Activated CD4-positive, alpha-beta memory T cell treated with anti-CD3 and anti-CD28 coated beads for 36 hours (primary cell): ENCODE measurements at regions not wholly inside any gene's neighbourhood (a gene's known extent, or its start where the extent isn't known, plus 50 kb on each side); places are given as distances from the start of the nearest gene placed in this dataset.
A peak's percentile ranks its signal among the peaks of the same experiment; 100 is the strongest.

ENCODE experiments used
- CTCF ChIA-PET: fragments of 350-600 bp; sonication (Branson Sonifier 250); formaldehyde crosslinking; loops from one replicate; lab custom pipeline; 2021; ENCODE audit warnings: antibody characterized with exemption, inconsistent platforms; lab: Charles Lee
- POLR2A ChIA-PET: fragments of 350-600 bp; sonication (Branson Sonifier 250); formaldehyde crosslinking; loops from one replicate; lab custom pipeline; 2021; ENCODE audit warnings: antibody characterized with exemption; lab: Charles Lee
- DNase-seq: peaks from one replicate; pipeline ENCODE4 v3.0.0-alpha.2; 2020
- H3K27ac Mint-ChIP-seq: one replicate; pipeline ENCODE4 v1.8.0; 2021; ENCODE audit warnings: mixed read lengths
- H3K27me3 Mint-ChIP-seq: one replicate; pipeline ENCODE4 v1.8.0; 2021; ENCODE audit warnings: mixed read lengths
- H3K36me3 Mint-ChIP-seq: one replicate; pipeline ENCODE4 v1.8.0; 2021; ENCODE audit warnings: mixed read lengths
- H3K4me1 Mint-ChIP-seq: one replicate; pipeline ENCODE4 v1.8.0; 2021; ENCODE audit warnings: low read depth, mixed read lengths
- H3K4me3 Mint-ChIP-seq: one replicate; pipeline ENCODE4 v1.8.0; 2021; ENCODE audit warnings: mild to moderate bottlenecking, mixed read lengths
- H3K9me3 Mint-ChIP-seq: one replicate; pipeline ENCODE4 v1.8.0; 2021; ENCODE audit warnings: mixed read lengths
- intact Hi-C: fragments of 100-400 bp; cut with micrococcal nuclease; formaldehyde crosslinking; loops from one replicate; pipeline ENCODE4 v1.15.1; 2023

DNA sequence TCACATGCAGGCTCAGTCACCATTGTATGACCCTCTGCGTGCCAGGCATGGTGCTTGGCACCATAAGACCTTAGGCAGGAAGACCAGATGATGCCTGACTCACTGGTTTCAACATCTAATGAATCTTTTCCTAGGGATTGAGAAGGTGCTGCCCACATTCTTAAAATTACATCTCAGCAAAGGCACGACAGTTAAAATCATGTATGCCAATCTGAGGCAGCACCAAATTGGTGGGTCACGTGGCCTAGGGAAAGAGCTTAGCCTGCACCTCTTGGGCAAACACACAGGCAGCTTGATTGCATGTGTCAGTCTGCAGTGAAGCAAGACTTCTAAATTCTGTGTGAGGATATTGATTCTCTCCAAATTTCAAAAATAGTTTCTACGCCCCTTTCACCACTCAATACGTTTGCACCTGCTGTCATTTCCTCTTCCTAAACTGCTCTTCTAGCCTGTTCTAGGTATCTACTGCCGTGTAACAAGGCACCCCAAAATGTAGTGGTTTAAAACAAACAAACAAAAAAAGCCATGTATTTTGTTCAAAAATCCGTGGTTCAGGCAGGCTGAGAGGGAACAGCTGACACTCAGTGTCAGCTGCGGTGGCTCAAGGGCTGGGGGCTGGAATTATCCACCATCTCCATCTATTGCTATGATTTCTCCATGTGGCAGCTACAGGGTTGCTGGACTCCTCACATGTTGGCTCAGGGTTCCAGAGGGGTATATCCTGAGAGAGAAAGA is 160.2 kb upstream of the FGGY start:
- Mint-ChIP-seq H3K9me3 (no peaks in the 10 kb centered on the region), H3K27ac (no peak overlapping the region), H3K4me1 (no peaks in the 10 kb centered on the region), H3K36me3 (no peaks in the 10 kb centered on the region), H3K27me3 (peaks cover 8% of the 10 kb centered on the region), H3K4me3 (no peak overlapping the region)
- ChIA-PET CTCF (no interaction called here), POLR2A (no interaction called here)
- DNase-seq: no peak
- intact Hi-C loops: no loop called here

GRCh38 chr1:59137276-59137615 is 159.6 kb upstream of the FGGY start:
- no peak overlapping the region for H3K27ac Mint-ChIP-seq
- H3K4me3 Mint-ChIP-seq: no peak overlapping the region
- no peaks in the 10 kb centered on the region for H3K36me3 Mint-ChIP-seq
- H3K4me1 Mint-ChIP-seq: peaks cover 2% of the 10 kb centered on the region
- no peaks in the 10 kb centered on the region for H3K9me3 Mint-ChIP-seq
- H3K27me3 Mint-ChIP-seq: peaks cover 8% of the 10 kb centered on the region
- ChIA-PET POLR2A (no interaction called here), CTCF (no interaction called here)
- intact Hi-C loops: no loop called here
- DNase-seq: no peak

DNA sequence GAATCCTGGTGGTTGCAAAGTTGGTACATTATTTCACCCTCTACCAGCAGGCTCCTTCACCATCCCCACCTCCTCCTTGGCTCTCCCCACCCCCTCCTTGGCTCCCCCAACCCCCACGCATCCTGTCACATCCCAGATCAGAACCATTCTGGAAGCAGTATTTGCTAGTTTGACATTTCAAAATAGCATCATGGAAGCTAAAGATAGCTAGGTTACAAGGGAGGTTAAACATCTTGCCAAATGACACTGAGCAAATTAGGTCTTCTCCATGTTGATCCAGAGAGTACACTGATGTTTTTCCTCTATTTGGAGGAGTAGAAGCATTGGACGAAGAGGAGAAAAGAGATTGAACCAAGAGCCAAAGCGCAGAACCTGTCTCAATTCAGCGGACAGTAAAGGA is 158.9 kb upstream of the FGGY start:
- ChIA-PET CTCF (no interaction called here), POLR2A (no interaction called here)
- Mint-ChIP-seq H3K27ac (no peak overlapping the region), H3K9me3 (no peaks in the 10 kb centered on the region), H3K4me1 (peaks cover 9% of the 10 kb centered on the region), H3K27me3 (peaks cover 8% of the 10 kb centered on the region), H3K4me3 (no peak overlapping the region), H3K36me3 (no peaks in the 10 kb centered on the region)
- intact Hi-C loops: no loop called here
- no peak for DNase-seq

DNA sequence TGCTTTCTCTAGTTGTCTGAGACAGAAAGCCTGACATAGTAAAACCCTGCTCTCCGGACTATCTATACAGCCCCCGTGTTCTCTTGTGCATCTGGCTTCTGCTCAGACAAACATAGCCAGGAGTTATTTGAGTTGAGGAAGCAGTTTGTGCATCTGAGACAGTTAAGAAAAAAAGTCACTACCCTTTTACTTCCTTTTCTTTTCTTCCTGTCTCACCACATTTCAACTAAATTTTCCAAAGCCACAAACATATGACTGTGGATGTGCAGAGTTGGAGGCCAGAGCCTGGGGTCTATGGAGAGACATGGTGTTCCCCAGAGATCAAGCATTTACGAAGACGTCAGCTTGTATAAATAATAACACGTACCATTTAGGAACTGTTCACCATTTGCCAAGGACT is 158.5 kb upstream of the FGGY start:
- Mint-ChIP-seq H3K4me1 (peaks cover 12% of the 10 kb centered on the region), H3K4me3 (no peak overlapping the region), H3K27ac (no peak overlapping the region), H3K9me3 (no peaks in the 10 kb centered on the region), H3K36me3 (no peaks in the 10 kb centered on the region), H3K27me3 (peaks cover 4% of the 10 kb centered on the region)
- ChIA-PET CTCF (no interaction called here), POLR2A (no interaction called here)
- no peak for DNase-seq
- intact Hi-C loops: no loop called here

GRCh38 chr1:59139396-59139795 is 157.5 kb upstream of the FGGY start:
- CTCF ChIA-PET: no interaction called here
- POLR2A ChIA-PET: no interaction called here
- no peak for DNase-seq
- H3K27me3 Mint-ChIP-seq: no peaks in the 10 kb centered on the region
- H3K9me3 Mint-ChIP-seq: no peaks in the 10 kb centered on the region
- H3K36me3 Mint-ChIP-seq: no peaks in the 10 kb centered on the region
- no peak overlapping the region for H3K27ac Mint-ChIP-seq
- H3K4me1 Mint-ChIP-seq: peaks cover 12% of the 10 kb centered on the region
- H3K4me3 Mint-ChIP-seq: no peak overlapping the region
- intact Hi-C loops: no loop called here

DNA sequence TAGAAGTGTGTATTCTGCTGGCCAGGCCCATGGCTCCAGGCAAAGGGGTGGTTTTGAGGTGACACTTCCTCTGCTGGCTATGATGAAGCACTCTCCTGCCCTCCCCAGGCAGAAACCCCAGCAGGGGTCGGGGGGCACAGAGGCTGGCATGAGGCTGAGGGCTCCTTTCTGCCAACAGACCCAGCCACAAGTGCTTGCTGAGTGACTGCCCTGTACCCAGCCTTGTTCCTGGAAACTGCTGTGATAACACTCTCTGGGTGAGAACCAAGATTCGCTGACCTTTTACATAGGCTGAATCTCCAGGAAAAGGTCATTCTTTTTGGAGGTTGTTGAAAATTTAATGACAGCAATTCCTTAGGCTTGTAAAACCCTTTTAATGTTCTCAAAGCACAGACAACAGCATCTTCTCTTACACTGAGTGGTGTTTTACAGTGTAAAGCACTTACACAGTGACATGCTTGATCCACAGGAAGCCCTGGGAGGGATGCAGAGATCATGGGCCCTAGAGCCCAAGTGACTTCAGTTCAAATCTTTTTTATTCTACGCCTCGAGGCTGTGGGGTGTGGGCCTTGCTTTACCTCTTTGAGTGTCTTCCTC is 155.5 kb upstream of the FGGY start:
- POLR2A ChIA-PET: no interaction called here
- Mint-ChIP-seq H3K27me3 (no peaks in the 10 kb centered on the region), H3K36me3 (no peaks in the 10 kb centered on the region), H3K9me3 (no peaks in the 10 kb centered on the region), H3K4me3 (no peak overlapping the region), H3K4me1 (peaks cover 16% of the 10 kb centered on the region), H3K27ac (no peak overlapping the region)
- no peak for DNase-seq
- intact Hi-C loops: loop anchor here (10.0 kb wide), 3 partner anchors 153 to 553 kb away; partner anchors contain the start of gene FGGY
- CTCF ChIA-PET: no interaction called here

GRCh38 chr1:59142311-59143132 is 154.4 kb upstream of the FGGY start:
- H3K27me3 Mint-ChIP-seq: no peaks in the 10 kb centered on the region

GRCh38 chr1:59143133-59143487 is 153.8 kb upstream of the FGGY start:
- Mint-ChIP-seq H3K36me3 (no peaks in the 10 kb centered on the region), H3K4me3 (no peak overlapping the region), H3K27ac (no peak overlapping the region), H3K4me1 (peaks cover 23% of the 10 kb centered on the region), H3K9me3 (no peaks in the 10 kb centered on the region), H3K27me3 (no peaks in the 10 kb centered on the region)
- POLR2A ChIA-PET: no interaction called here
- intact Hi-C loops: loop anchor here (10.0 kb wide), 3 partner anchors 152 to 552 kb away; partner anchors contain the start of gene FGGY
- no peak for DNase-seq
- CTCF ChIA-PET: interaction anchor here (0.7 kb wide), 1 partner anchor 616 kb away, joined by 3 read pairs; no protein-coding TSS in a partner anchor

More at GRCh38 chr1:59142311-59143132, 154.4 kb upstream of the FGGY start:
- ChIA-PET POLR2A (no interaction called here), CTCF (interaction anchor here (0.7 to 1.0 kb wide), 2 partner anchors 556 to 617 kb away, joined by 3 to 4 read pairs; no protein-coding TSS in a partner anchor)
- no peak for DNase-seq
- Mint-ChIP-seq H3K9me3 (no peaks in the 10 kb centered on the region), H3K4me3 (no peak overlapping the region), H3K27ac (no peak overlapping the region), H3K36me3 (no peaks in the 10 kb centered on the region), H3K4me1 (peaks cover 23% of the 10 kb centered on the region)
- intact Hi-C loops: loop anchor here (10.0 kb wide), 3 partner anchors 152 to 552 kb away; partner anchors contain the start of gene FGGY

DNA sequence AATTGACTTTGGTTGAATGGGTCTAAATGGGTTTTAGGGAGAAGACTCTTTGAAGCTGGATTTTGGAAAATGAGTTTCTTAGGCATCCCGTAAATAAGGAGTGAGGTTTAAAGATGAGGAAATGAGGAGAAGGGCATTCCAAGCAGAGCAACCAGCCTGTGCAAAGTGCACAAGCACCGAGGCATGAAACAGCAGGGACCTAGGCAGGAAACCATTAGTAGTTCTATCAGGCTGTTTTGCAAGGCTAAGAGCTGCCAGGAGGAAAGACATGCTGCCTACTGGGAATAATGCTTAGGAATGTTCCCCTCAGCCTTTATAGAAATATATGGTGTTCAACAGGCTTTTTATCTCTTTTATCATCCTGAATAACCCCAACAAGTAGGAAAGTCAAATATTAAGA is 153.1 kb upstream of the FGGY start:
- intact Hi-C loops: loop anchor here (10.0 kb wide), 3 partner anchors 151 to 551 kb away; partner anchors contain the start of gene FGGY
- no peak for DNase-seq
- ChIA-PET POLR2A (no interaction called here), CTCF (no interaction called here)
- no peaks in the 10 kb centered on the region for H3K9me3 Mint-ChIP-seq
- no peaks in the 10 kb centered on the region for H3K27me3 Mint-ChIP-seq
- H3K4me3 Mint-ChIP-seq: no peak overlapping the region
- no peaks in the 10 kb centered on the region for H3K36me3 Mint-ChIP-seq
- H3K4me1 Mint-ChIP-seq: peaks cover 23% of the 10 kb centered on the region
- no peak overlapping the region for H3K27ac Mint-ChIP-seq

GRCh38 chr1:59144959-59145358 is 151.9 kb upstream of the FGGY start:
- ChIA-PET CTCF (no interaction called here), POLR2A (no interaction called here)
- Mint-ChIP-seq H3K27ac (no peak overlapping the region), H3K27me3 (no peaks in the 10 kb centered on the region), H3K36me3 (no peaks in the 10 kb centered on the region), H3K4me3 (no peak overlapping the region), H3K9me3 (no peaks in the 10 kb centered on the region), H3K4me1 (peaks cover 23% of the 10 kb centered on the region)
- intact Hi-C loops: loop anchor here (5.0 to 10.0 kb wide), 4 partner anchors 150 to 550 kb away; partner anchors contain the start of genes FGGY and JUN
- no peak for DNase-seq

DNA sequence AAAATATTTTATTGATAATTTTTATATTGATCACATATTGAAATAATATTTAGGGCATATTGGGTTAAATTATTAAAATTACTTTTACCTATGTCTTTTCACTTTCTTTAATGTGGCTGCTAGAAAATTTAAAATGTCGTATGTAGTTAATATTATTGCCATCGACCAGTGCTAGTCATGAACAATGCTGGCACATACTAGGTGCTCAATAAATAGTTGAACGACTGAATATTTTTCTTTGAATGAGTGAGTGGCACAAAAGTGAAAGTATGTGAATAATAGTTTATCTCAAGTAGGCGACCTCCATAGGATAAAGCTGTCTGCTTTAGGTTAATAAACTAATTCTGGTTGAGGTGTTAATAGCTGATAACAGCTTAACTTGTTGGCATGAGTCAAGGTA is 150.8 kb upstream of the FGGY start:
- ChIA-PET POLR2A (no interaction called here), CTCF (interaction anchor here (0.7 kb wide), 1 partner anchor 61 kb away, joined by 3 read pairs; no protein-coding TSS in a partner anchor)
- Mint-ChIP-seq H3K27me3 (no peaks in the 10 kb centered on the region), H3K36me3 (no peaks in the 10 kb centered on the region), H3K4me3 (peak overlapping the region; percentile 83), H3K27ac (no peak overlapping the region), H3K9me3 (no peaks in the 10 kb centered on the region), H3K4me1 (peaks cover 28% of the 10 kb centered on the region)
- no peak for DNase-seq
- intact Hi-C loops: loop anchor here (5.0 to 10.0 kb wide), 4 partner anchors 149 to 549 kb away; partner anchors contain the start of genes FGGY and JUN
